NCI-H2107 (cell line): ENCODE measurements at regions not wholly inside any gene's neighbourhood (a gene's known extent, or its start where the extent isn't known, plus 50 kb on each side); places are given as distances from the start of the nearest gene placed in this dataset.

Experiments used
- DNase-seq: peaks from one replicate; lab custom pipeline; 2025; lab: John Stamatoyannopoulos, UW

DNA sequence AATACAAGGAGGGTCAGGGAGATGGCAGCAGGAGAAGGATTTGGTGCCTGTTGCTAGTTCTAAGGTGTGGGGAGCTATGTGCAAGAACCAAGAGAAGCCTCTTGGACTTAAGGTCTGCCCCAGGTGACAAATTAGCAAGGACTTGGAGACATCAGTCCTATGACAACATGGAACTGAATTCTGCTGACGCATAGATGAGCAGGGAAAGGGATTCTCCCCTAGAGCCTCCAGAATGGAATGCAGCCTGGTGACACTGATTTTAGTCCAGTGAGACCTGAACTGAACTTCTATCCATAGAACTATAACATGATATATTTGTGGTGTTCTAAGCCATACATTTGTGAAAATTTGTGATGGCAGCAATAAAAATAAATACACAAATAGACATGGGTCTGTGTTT is 215.6 kb downstream of the ESM1 start:
- DNase-seq, result no peak

DNA sequence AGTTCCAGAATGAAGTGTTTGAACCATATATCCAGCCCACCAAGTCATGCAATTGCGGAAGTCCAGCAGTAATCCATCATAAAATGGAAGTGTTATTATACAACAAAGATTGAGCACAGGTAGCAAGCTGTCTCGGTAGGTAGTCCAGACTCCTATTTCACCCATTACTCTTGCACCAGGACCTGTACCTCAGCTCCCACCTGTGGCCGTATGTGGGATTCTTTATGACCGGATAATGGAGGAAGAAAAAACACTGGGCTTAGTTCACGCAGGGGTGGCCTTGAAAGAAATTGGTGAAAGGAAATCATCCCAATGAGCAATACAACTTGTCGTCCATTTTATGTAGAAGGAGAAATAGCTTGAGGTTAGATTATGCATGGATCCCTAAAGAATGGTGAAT is 216.3 kb downstream of the ESM1 start:
- DNase-seq, result no peak

DNA sequence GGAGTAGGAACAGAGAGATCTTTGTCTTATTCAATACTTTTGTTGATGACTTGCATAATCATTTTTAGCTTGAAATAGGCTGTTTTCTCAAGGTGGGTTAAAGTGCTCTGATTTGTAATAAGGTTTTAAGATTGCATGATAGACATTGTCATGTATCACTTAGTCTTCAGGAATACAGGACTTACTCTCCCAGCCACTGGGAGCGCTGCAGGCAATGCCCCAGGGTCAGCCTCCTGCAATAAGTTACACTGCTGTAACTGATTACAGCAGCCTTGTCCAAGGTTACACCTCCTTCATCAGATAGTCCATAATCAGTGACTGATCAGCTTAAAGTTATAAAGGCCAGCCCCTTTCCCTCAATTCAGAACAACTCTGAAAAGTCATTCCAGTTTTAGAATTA is 218.6 kb downstream of the ESM1 start:
- no peak for DNase-seq

DNA sequence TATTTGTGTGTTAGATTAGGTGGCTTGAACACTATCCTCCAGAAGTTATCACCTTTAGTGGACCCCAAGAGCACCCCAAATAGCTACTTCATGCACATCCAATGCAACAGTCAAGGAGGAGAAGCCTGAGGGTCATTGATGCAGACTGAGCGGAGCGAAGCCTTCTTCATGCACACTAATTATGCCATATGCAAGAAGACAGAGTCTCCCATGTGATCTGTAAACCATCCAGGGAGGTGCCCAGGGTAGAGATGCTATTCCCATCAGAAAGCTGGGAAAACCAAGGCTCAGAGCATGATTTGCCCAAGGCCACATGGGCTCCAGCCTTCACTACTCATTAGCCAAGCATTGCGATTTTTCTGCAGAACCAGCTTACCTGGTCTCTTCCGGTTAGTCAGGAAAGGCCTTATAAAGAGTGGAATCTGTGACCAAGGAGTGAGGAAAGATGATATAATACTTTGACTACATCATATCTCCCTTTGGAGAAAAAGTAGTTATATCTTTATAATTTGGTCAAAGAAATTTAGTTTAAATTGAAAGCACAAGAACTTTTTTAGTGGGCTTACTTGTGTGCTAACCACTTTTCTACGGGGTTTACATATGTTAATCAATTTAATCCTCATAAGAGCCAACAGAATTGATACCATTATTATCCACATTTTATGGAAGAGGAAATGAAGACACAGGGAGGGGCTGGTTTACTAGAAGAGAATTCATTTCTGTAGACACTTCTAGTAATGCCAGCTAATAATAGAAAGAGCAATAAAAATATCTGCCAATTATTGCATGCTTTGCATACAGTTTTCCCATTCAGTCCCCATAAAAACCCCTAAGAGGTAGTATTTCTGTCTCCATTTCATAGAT is 220.0 kb downstream of the ESM1 start:
- DNase-seq, result no peak

DNA sequence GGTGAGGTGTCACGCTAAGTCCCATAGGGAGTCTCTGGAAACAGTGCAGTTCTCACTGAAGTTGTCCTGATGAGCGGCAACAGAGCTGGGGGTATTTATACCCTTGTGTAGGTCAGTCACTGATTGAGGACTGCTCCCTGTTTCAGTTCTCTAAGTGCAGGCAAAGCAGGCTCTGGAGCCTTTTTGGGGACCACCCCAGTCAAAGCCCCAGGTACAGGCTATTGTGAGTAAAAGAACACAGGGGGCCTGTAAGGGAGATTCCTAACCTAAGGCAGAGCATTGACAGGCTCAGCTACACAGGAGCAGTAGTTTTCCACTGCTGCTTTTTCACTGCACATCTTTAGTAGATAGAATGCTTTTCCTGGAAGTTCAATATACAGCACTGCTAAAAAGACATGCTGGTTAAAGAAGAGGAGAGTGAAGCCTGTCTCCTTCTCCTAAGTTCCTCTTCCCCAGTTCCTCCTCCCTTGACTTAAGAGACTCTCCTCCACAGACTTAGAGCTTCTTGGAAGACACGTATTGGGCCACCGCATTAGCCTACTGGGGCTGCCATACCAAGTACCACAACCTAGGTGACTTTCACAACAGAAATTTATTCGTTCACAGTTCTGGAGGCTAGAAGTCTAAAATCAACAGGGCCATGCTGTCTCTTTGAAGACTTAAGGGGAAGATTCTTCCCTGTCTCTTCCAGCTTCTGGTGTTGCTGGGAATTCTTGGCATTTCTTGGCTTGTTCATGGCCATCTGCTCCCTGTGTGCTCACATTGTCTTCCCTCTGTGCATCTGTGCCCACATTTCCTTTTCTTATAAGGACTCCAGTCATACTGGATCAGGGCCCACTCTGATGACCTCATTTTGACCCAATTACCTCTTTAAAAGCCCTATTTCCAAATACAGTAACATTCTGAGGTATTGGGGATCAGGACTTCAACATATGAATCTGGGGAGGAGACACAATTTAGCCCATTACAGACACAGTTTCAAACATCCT is 221.0 kb downstream of the ESM1 start:
- DNase-seq, result no peak

DNA sequence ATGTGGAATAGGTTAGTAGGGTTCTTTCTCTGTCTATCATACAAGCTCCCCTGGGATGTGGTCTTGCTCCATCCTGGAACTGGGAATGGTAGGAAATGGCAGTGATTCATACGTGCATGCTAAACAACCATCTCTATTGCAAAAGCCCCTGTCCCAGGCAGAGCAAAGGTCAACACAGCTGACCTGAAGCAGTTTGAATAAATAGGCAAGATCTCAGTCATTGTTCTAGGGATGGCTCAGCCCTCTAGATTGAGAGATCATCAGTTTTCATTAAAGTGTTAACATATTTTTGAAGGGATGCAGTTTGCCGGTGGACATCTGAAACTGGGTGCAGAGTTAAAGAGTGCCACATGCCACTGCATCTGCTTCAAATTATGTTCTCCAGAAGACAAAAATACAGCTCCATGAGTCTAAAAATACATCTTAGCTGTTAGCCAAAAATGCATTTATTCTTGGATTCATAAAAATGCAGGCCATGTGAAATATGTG is 224.1 kb downstream of the ESM1 start:
- no peak for DNase-seq

DNA sequence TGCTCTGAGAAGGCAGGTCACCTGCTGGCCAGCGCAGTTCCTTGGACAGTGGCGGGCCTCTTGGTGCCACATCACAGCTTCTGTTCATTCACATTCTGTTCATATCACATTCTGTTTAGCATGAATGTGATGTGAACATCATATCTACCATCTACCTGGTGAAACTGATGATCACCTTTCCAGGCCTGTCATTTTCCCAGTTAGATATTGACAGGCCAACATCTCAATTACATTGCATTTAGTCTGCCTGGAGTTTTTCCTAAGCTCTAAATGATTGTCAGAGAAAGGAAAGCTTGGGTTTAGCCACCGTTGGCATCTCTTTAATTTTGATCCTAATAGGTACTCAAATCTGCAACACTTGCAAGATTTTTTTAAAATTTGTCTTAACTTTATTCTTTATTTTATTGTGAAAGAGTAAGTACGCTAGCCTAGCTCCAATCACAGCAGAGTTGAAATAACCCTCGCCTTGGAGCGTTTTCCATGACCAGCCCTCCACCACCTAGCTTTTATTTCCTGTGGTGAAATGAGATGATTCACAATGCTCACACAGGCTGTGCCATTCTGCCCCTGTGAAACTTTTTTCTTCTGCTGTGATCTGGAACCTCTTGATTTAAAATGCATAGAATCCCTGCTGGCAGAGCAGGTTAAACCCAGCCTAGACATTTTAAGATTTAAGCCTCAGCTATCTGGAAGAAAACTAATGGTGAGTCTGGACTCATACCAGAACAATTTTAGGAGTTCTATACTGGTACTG is 225.0 kb downstream of the ESM1 start:
- DNase-seq, result no peak

DNA sequence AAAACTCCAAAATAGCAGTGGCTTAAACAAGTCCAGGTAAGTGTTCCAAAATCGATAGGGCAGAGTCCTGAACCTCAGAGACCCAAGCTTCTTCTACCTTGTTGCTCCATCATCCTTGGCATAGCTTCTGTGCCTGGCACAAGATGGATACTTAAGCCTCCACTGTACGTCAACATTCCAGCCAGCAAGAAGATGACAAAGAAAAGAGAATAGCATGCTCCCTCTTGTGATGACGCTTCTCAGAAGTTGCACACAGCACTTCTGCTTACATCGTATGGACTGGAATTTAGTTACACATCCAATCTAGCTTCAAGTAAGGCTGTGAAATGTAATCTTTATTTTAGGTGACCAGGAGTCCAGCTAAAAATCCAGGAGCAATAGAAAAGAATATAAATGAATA is 227.4 kb downstream of the ESM1 start:
- no peak for DNase-seq

DNA sequence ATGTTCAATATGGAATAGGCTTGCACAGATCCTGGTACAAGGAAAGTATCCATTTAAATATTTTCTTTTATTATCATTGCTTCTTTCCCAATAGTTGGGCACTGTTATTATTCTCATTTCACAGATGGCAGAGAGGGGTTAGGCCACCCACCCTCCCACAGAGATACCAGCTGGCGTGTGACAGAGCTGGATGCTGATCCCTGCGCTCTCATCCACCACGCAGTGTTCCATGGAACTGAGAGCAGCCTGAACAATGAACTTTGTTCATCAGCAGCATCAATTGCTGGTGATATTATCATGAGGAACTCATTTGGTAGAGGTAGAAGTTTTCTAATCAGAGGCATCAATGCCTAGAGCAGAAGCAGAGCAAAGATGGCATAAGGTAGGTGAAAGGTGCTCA is 227.9 kb downstream of the ESM1 start:
- DNase-seq, result no peak

DNA sequence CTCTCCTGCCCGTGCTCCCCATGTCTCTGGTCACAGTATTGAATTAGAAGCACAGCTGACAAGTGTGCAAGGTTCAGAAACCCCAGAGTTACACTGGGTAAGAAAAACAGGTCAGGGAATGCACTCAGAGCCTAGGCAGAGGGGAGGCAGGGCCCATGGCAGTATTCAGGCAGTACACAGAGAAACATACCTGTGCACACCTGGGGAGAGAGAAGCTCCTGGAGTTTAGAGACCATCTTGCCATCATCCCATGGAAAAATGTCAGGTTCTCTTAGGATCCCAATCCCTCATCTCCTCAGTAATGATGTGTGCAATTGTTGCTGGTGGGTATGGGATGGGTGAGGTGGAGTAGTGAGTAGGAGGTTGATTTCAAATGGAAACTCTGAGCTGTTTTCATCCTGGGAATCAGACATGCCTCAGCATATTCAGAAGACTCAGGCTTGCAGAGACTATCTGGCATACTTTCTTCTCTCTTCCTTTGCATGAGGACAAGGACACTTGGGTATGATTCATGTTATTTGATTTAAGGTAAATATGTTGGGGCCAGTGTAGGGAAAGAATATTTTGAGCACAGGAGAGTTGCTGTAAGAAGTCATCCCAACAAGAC is 228.5 kb downstream of the ESM1 start:
- DNase-seq, result no peak

DNA sequence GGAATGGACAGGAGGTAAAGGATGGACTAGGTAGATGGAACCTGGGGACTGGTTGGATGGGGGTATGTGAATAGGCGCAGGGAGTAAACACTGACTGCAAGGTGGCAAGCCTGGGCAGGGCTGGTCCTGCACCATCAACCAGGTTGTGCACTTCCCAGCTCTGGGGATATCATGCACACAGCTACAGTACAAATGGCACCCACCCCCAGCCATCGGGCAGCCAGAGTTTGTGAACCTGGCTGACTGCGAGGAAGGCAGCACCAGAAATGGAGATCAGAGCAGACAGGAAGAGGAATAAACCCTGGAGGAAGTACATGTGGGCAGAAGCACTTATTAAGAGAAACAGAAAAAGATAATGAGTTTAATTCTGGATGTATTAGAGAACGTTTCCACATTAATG is 229.1 kb downstream of the ESM1 start:
- no peak for DNase-seq

DNA sequence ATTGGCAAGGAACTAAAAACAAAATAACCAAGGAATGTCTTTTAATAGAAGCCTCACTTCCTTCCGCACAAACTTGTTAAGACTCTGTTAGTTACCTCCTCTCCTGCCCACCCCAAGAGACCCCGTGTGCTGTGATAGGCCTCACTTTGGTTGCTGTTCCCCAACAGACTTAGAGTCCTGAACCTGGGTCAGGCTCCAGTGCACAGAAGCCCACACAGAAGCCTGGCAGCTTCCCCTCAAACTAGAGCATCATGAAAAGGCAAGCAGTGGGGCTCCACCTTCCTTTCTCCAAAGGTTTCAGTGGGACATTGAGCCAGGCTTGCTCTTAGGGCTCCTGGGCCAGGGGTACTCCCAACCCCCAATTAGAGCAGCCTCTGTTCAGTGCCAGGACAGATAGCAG is 230.5 kb downstream of the ESM1 start:
- DNase-seq, result no peak

DNA sequence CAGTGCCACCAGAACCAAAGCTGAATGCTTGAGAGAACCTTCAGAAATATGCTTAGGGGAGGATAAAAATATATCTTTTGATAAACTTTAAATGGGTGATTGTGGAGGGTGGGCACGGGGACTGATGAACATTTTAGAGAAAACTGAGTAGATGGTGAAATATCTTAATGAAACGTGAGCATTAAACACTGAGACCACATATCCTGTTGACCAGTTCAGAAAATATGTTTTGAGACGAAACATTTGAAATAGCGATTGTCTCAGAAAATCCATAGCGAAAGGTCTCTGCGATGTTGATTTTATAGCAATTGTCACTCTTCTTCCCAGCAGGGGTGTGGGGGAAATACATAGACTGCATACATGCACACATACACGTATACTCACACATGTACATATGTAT is 231.0 kb downstream of the ESM1 start:
- DNase-seq, result no peak

DNA sequence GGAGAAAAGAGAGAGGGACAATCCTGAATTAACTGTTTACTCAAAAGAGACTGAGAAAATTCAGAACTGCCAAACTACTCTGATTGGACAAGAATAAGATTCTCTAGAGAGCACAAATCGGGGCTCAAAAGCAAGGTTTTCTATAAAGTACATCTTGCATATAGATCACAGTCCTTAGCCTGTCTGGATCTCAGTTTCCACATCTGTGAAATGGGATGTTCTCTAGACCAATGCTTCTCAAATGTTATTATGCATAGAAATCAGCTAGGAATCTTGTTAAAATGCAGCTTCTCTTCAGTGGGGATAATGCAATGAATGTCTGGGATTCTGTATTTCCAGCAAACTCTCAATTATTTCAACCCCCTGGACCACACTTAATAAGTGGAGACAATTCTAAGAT is 231.6 kb downstream of the ESM1 start:
- DNase-seq, result no peak

DNA sequence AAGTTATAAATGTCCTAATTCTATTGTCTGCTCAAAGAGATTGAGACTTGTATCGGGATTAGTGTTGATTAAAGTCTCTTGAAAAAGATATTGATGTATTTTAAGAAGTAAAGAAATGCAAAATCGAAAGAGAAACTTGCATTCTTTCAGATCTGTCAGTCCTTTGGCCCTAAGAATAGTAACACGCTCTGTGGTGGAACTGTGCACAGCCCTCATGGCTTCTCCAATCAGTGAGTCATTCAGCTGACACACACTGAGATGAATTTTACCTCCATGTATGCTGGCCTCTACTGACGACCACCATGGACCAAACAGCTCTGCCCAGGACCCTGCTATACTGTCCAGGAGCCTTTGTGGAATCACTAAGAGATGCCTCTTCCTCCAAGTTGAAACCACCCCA is 232.4 kb downstream of the ESM1 start:
- no peak for DNase-seq

DNA sequence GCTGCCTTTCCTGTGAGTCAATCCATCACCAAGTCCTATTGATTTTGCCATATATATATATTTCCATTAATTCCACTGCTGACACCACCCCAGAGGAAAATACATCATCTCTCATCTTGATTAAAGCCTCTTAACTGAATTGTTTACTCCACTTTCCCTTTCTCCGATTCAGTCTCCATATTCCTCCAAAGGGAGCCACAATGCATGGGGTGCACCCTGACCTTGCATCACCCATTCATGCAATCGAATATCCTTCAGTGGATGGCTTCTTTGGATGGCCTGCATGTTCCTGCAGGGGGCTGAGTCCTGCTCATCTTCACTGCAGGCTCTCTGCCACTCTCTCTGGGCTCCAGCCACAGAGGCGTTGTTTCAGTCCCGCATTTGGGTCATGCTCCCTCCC is 231.0 kb downstream of the SNX18 start:
- no peak for DNase-seq

DNA sequence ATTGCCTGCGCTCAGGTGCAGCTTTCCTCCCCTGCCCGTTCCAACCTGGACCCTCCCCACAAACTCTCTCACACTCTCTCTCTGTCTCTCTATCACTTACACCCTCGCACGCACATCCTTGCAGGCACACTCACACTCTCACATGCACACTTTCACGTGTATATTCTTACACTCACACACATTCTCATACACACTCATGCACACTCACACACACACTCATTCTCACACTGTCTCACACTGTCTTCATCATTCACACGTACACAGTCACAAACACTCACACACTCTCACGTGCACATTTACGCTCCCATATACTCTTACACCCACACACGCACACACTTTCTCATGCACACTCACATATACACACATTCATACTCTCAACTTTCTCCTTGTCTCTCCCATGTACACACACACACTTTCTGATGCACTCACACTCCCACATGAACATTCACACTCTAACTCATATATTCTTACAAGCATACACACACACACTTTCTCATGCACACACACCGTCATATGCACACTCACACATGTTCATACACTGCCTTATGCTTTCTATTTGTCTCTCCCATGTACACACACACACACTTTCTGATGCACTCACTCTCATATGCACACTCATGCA is 229.3 kb downstream of the SNX18 start:
- no peak for DNase-seq

DNA sequence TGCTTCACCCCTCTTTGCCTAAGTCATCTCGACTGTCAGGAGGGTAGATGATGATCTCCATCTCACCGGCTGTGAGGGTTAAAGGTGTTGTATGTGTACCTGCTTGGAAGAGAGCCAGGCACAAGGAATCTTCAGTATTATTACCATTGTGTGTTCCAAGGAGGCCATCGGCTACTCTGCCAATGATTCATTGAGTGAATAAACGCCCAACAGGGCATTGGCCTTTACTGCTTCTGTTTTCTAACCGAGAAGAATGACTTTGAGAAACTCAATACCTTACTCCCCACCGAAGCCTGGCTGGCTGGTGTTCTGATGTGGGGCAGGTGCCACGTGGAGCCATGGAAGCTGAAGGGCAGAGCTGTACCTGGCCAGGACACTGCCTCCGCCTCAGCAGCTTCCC is 228.8 kb downstream of the SNX18 start:
- no peak for DNase-seq

DNA sequence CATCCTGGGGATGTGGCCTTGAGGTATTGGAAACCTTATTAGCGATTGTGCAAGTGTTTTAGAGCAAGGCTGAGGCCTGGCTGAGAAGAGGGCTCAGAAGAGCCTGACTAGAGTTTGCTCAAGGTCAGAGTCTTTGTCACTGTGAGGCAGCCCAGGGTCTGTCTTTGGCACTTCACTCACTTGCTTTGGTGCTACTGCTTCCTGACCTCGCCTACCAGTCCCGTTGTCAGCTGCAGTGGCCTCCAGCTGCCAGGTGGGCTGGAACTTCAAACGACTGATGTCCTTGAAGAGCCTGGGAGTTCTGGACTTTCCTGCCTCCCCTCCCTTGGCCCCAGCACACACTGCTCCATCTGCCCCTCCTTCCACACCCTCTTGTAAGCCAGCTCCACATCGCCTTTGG is 228.0 kb downstream of the SNX18 start:
- DNase-seq, result no peak

DNA sequence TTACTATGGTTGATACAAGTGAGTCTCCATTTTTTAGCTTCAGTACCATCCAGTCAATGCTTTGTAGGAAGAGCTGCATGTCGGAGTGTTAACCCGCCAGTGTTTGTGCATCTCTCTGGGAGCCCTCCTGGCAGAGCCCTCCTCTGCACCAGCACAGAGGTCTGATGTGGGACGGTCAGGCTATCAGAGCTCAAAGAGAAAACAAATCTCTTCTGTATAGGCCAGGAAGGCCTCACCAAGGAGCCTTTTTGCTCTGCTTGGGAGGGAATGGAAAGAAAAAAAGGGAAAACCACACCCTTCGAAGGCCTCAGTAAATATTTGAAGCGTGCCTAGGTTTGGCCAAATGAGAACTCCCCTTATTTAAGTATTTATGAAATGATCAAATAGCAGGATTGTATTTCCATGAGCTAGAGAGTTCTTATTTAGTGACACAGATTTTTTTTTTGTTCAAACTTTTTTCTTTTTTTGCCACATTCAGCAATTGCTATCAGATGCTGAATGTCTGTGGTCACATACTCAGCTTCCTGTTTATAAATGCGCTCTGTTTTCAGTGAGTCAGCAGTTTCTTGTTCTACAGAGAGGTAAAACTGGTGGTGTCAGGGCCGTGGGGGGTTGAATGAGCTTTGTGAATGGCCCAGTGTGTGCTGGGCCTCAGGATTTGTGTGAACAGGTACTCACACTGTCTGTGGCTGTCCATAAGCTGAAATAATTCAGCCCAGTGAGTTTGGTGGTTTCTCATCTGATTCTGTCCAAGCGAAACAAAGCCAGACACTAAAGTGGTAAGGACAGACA is 226.6 kb downstream of the SNX18 start:
- DNase-seq, result no peak

DNA sequence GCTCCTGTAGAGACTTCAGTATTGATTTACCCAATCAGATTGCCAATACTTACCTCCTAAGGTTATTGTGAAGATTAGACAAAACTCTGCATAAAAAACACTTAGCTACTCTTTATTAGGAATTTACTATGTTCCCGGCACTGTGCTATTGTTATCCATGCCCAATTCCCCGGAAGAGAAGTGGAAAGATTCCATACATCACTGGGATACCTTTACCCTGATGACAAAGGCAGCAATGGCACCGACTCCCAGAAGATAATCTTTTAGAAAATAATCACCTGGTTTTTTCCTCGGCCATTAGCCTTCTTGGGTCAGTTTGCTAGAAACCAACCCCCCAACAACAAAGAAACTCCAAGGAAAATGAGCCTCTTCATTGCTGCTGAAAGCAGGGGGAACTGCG is 226.0 kb downstream of the SNX18 start:
- DNase-seq, result no peak
